Endothelial cell of umbilical vein (primary cell): ENCODE measurements at regions not wholly inside any gene's neighbourhood (a gene's known extent, or its start where the extent isn't known, plus 50 kb on each side); places are given as distances from the start of the nearest gene placed in this dataset.

Source experiments
- CTCF ChIP-seq, 2 donors: IDR thresholded peaks; 1 replicate in 1 of 2; 2 replicates in 1 of 2; pipeline ENCODE4 v1.5.1; 2011; ENCODE audit warnings: low read length in 2 of 2, mild to moderate bottlenecking in 2 of 2, moderate library complexity in 2 of 2, control low read depth in 1 of 2, inconsistent platforms in 1 of 2, low read depth in 1 of 2; ENCODE audit not compliant: insufficient read depth in 1 of 2; ENCODE audit errors: extremely low read depth in 1 of 2
- POLR2A ChIP-seq: IDR thresholded peaks from 2 replicates; pipeline ENCODE4 v1.6.1; 2012; ENCODE audit warnings: low read depth, mild to moderate bottlenecking, control low read depth, low read length

DNA sequence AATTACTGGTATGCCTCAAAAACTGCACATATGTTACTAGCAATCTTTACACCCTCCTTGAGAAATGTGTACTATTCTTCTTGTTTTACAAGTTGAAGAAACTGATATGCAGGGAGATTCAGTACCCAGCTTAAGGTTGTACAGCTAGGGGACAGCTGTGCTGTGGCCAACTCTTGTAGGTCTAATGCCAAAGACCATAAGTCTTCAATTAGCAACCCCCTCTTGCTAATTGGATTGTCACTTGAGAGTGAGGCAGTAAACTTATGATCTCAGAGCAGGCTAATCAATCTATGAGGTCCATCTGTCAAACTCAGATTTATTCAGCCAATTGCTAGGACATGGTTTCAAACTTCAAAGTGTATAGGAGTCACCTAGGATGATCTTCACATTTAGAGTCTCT is 492.0 kb upstream of the USP24 start:
- no peak for TF ChIP-seq POLR2A
- TF ChIP-seq CTCF (IDR thresholded peaks at IDR 0.05; ENCODE audit: extremely low read depth in 1 of 2, insufficient read depth in 1 of 2, low read depth in 1 of 2, low read length in 2 of 2) = no peak
